Osteocyte (in vitro differentiated cells): ENCODE measurements at regions not wholly inside any gene's neighbourhood (a gene's known extent, or its start where the extent isn't known, plus 50 kb on each side); places are given as distances from the start of the nearest gene placed in this dataset.

Source experiments
- DNase-seq: peaks from one replicate; pipeline ENCODE4 v3.0.0; 2021; ENCODE audit warnings: mixed read lengths; ENCODE audit not compliant: unreplicated experiment; ENCODE audit errors: extremely low spot score
- H3K27ac Mint-ChIP-seq: one replicate; pipeline ENCODE4 v1.8.0; 2021; ENCODE audit warnings: mild to moderate bottlenecking, mixed read lengths; ENCODE audit not compliant: unreplicated experiment
- H3K27me3 Mint-ChIP-seq: one replicate; pipeline ENCODE4 v1.8.0; 2021; ENCODE audit warnings: mixed read lengths; ENCODE audit not compliant: unreplicated experiment
- H3K36me3 Mint-ChIP-seq: one replicate; pipeline ENCODE4 v1.8.0; 2021; ENCODE audit warnings: mixed read lengths; ENCODE audit not compliant: unreplicated experiment
- H3K4me1 Mint-ChIP-seq: one replicate; pipeline ENCODE4 v1.8.0; 2021; ENCODE audit warnings: mixed read lengths; ENCODE audit not compliant: unreplicated experiment
- H3K4me3 Mint-ChIP-seq: one replicate; pipeline ENCODE4 v1.8.0; 2021; ENCODE audit warnings: mild to moderate bottlenecking, moderate library complexity, mixed read lengths; ENCODE audit not compliant: unreplicated experiment
- H3K9me3 Mint-ChIP-seq: one replicate; pipeline ENCODE4 v1.8.0; 2021; ENCODE audit warnings: mixed read lengths; ENCODE audit not compliant: unreplicated experiment
- TF ChIP-seq, protein P1 (sequence below): fragments of 200-600 bp; sonication (generic); IDR thresholded peaks from 2 replicates; pipeline ENCODE4 v1.5.0; 2021; ENCODE audit warnings: antibody characterized with exemption, mild to moderate bottlenecking, moderate library complexity

GRCh38 chr3:110291886-110292501, 779.6 kb upstream of the NECTIN3 start:
- no peak overlapping the region for H3K4me3 Mint-ChIP-seq
- H3K9me3 Mint-ChIP-seq, result peaks cover 10% of the 10 kb centered on the region
- H3K4me1 Mint-ChIP-seq, result peaks cover 8% of the 10 kb centered on the region
- H3K27me3 Mint-ChIP-seq, result no peaks in the 10 kb centered on the region
- TF ChIP-seq, protein P1, sequence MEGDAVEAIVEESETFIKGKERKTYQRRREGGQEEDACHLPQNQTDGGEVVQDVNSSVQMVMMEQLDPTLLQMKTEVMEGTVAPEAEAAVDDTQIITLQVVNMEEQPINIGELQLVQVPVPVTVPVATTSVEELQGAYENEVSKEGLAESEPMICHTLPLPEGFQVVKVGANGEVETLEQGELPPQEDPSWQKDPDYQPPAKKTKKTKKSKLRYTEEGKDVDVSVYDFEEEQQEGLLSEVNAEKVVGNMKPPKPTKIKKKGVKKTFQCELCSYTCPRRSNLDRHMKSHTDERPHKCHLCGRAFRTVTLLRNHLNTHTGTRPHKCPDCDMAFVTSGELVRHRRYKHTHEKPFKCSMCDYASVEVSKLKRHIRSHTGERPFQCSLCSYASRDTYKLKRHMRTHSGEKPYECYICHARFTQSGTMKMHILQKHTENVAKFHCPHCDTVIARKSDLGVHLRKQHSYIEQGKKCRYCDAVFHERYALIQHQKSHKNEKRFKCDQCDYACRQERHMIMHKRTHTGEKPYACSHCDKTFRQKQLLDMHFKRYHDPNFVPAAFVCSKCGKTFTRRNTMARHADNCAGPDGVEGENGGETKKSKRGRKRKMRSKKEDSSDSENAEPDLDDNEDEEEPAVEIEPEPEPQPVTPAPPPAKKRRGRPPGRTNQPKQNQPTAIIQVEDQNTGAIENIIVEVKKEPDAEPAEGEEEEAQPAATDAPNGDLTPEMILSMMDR, result no peak
- DNase-seq, result no peak
- no peaks in the 10 kb centered on the region for H3K36me3 Mint-ChIP-seq
- no peak overlapping the region for H3K27ac Mint-ChIP-seq

GRCh38 chr3:110293660-110294059, 778.0 kb upstream of the NECTIN3 start:
- TF ChIP-seq, protein P1, result no peak
- DNase-seq, result no peak
- H3K4me3 Mint-ChIP-seq, result no peak overlapping the region
- peaks cover 6% of the 10 kb centered on the region for H3K9me3 Mint-ChIP-seq
- no peaks in the 10 kb centered on the region for H3K36me3 Mint-ChIP-seq
- H3K27me3 Mint-ChIP-seq, result no peaks in the 10 kb centered on the region
- H3K27ac Mint-ChIP-seq, result no peak overlapping the region
- peaks cover 8% of the 10 kb centered on the region for H3K4me1 Mint-ChIP-seq

DNA sequence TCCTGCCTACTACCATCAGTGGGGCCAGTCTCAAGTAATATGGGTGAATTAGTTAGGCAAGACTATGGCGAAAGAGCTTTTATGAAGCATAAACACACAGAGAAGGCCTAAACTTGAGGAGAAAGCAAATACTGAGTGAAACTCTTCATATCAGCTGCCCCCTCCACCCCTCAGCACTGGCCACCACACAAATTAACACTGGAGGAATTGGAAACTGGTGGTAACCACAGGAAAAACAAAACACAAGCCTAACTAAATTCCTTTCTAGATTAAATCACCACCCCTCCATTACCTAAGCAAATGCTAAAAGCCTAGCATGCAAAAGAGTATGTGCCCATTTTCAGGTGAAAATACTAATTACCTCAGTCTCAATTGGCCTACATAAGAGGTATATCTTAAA, 774.7 kb upstream of the NECTIN3 start:
- peaks cover 4% of the 10 kb centered on the region for H3K4me1 Mint-ChIP-seq
- DNase-seq, result no peak
- no peak overlapping the region for H3K4me3 Mint-ChIP-seq
- no peaks in the 10 kb centered on the region for H3K9me3 Mint-ChIP-seq
- TF ChIP-seq, protein P1, result no peak
- H3K36me3 Mint-ChIP-seq, result no peaks in the 10 kb centered on the region
- no peak overlapping the region for H3K27ac Mint-ChIP-seq
- no peaks in the 10 kb centered on the region for H3K27me3 Mint-ChIP-seq

DNA sequence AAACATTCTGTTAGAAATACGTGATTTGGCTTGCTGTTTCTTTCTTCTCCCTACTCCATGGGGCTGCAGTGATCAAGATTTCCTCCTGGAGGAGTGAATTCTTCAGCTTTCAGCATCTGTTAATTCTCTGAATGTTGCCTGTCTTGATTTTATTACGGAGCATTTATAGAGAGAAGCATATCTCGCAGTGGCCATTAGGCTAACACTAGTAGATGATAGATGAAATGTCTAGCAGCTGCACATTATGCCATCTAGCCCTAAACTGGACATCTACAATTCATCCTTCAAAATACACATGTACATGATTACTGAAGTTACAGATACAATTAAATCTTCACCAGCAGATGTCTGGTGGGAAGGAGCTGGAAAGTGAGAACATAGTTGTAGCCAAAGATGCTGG, 769.8 kb upstream of the NECTIN3 start:
- TF ChIP-seq, protein P1, result no peak
- no peak overlapping the region for H3K27ac Mint-ChIP-seq

GRCh38 chr3:110307065-110307809, 764.4 kb upstream of the NECTIN3 start:
- no peaks in the 10 kb centered on the region for H3K9me3 Mint-ChIP-seq
- no peaks in the 10 kb centered on the region for H3K36me3 Mint-ChIP-seq
- no peaks in the 10 kb centered on the region for H3K4me1 Mint-ChIP-seq
- H3K27ac Mint-ChIP-seq, result no peak overlapping the region
- H3K4me3 Mint-ChIP-seq, result no peak overlapping the region
- DNase-seq, result no peak
- no peaks in the 10 kb centered on the region for H3K27me3 Mint-ChIP-seq
- TF ChIP-seq, protein P1, result no peak

More for the DNA sequence above, 769.8 kb upstream of the NECTIN3 start:
- no peaks in the 10 kb centered on the region for H3K36me3 Mint-ChIP-seq
- no peak for DNase-seq
- H3K9me3 Mint-ChIP-seq, result no peaks in the 10 kb centered on the region
- H3K27me3 Mint-ChIP-seq, result no peaks in the 10 kb centered on the region
- no peaks in the 10 kb centered on the region for H3K4me1 Mint-ChIP-seq
- H3K4me3 Mint-ChIP-seq, result no peak overlapping the region
